B cell (primary cell): ENCODE measurements at regions not wholly inside any gene's neighbourhood (a gene's known extent, or its start where the extent isn't known, plus 50 kb on each side); places are given as distances from the start of the nearest gene placed in this dataset.

Experiments
- ATAC-seq: fragments of 200-7000 bp; cut with Tn5 transposase; one replicate; pipeline ENCODE4 v1.10.0; 2021; ENCODE audit warnings: low read depth, mild to moderate bottlenecking, moderate number of reproducible peaks, moderate library complexity
- CTCF ChIA-PET: fragments of 350-600 bp; sonication (Branson Sonifier 250); formaldehyde crosslinking; loops from one replicate; lab custom pipeline; 2021; ENCODE audit warnings: antibody characterized with exemption, inconsistent platforms; lab: Charles Lee
- POLR2A ChIA-PET: fragments of 350-600 bp; sonication (Branson Sonifier 250); formaldehyde crosslinking; loops from one replicate; lab custom pipeline; 2021; ENCODE audit warnings: antibody characterized with exemption; lab: Charles Lee
- DNase-seq: peaks from one replicate; pipeline ENCODE4 v3.0.0; 2013
- H2AFZ ChIP-seq: 2 replicates; pipeline ENCODE4 v1.6.1; 2012; ENCODE audit warnings: mild to moderate bottlenecking, low read depth, low read length; ENCODE audit not compliant: insufficient read depth, poor library complexity, severe bottlenecking
- H3K27ac ChIP-seq, 2 donors: 1 replicate in 1 of 2; 2 replicates in 1 of 2; pipeline ENCODE4 v1.5.1; 2012 to 2013; ENCODE audit warnings: low read length in 2 of 2, mild to moderate bottlenecking in 2 of 2, moderate library complexity in 1 of 2
- H3K27me3 ChIP-seq, 4 experiments: fragments of 200-600 bp in 1 of 4; sonication (generic) in 1 of 4; replicated peaks in 1 of 4; 1 replicate in 2 of 4; 2 replicates in 2 of 4; pipeline versions ENCODE4 v1.6.1 to v1.7.0; 2013 to 2016; ENCODE audit warnings: low read length in 3 of 4, mild to moderate bottlenecking in 2 of 4, mixed read lengths in 1 of 4, moderate library complexity in 1 of 4; ENCODE audit not compliant: insufficient read depth in 4 of 4, control insufficient read depth in 3 of 4; ENCODE audit errors: control extremely low read depth in 1 of 4
- H3K36me3 ChIP-seq, 2 experiments: replicated peaks in 1 of 2; 1 replicate in 1 of 2; 2 replicates in 1 of 2; pipeline versions ENCODE4 v1.6.1 to v1.7.1; 2013; ENCODE audit warnings: low read length in 1 of 2; ENCODE audit not compliant: insufficient read depth in 2 of 2, control insufficient read depth in 1 of 2; ENCODE audit errors: control extremely low read depth in 1 of 2, extremely low read depth in 1 of 2
- H3K4me1 ChIP-seq, 2 donors: fragments of 200-600 bp in 1 of 2; sonication (generic) in 1 of 2; 1 replicate in 1 of 2; 2 replicates in 1 of 2; pipeline versions ENCODE4 v1.5.1 to v1.6.1; 2013 to 2017; ENCODE audit warnings: low read length in 2 of 2; ENCODE audit not compliant: control insufficient read depth in 2 of 2, insufficient read depth in 2 of 2
- H3K4me2 ChIP-seq: replicated peaks from 2 replicates; pipeline ENCODE3; 2012; ENCODE audit warnings: mild to moderate bottlenecking, low read depth, low read length; ENCODE audit not compliant: poor library complexity, severe bottlenecking
- H3K4me3 ChIP-seq, 5 experiments: fragments of 200-600 bp in 1 of 5; sonication (generic) in 1 of 5; 1 replicate in 3 of 5; 2 replicates in 2 of 5; pipeline versions ENCODE4 v1.5.1 to v1.7.0; 2011 to 2016; ENCODE audit warnings: low read length in 4 of 5, mild to moderate bottlenecking in 4 of 5, low read depth in 2 of 5, control low read depth in 1 of 5, moderate library complexity in 1 of 5; ENCODE audit not compliant: insufficient read depth in 1 of 5; ENCODE audit errors: control extremely low read depth in 1 of 5, extremely low read depth in 1 of 5
- H3K79me2 ChIP-seq: fragments of 200-600 bp; sonication (generic); one replicate; pipeline ENCODE4 v1.6.0; 2016; ENCODE audit warnings: low read length; ENCODE audit not compliant: control insufficient read depth, insufficient read depth
- H3K9ac ChIP-seq: fragments of 200-600 bp; sonication (generic); 2 replicates; pipeline ENCODE4 v1.6.1; 2017; ENCODE audit warnings: mild to moderate bottlenecking, low read length, moderate library complexity
- H3K9me3 ChIP-seq, 3 donors: one replicate each; pipeline versions ENCODE4 v1.6.1 to v1.7.1; 2013; ENCODE audit warnings: low read length in 2 of 3; ENCODE audit not compliant: control insufficient read depth in 2 of 3, insufficient read depth in 1 of 3; ENCODE audit errors: control extremely low read depth in 1 of 3
- H4K20me1 ChIP-seq: 2 replicates; pipeline ENCODE4 v1.6.0; 2012; ENCODE audit warnings: mild to moderate bottlenecking, low read length; ENCODE audit not compliant: insufficient read depth, control insufficient read depth, poor library complexity, severe bottlenecking
- H3K27ac Mint-ChIP-seq: one replicate; pipeline ENCODE4 v1.8.0; 2021; ENCODE audit warnings: mixed read lengths
- H3K27me3 Mint-ChIP-seq: one replicate; pipeline ENCODE4 v1.8.0; 2021; ENCODE audit warnings: mixed read lengths
- H3K4me1 Mint-ChIP-seq: one replicate; pipeline ENCODE4 v1.8.0; 2021; ENCODE audit warnings: mixed read lengths
- H3K4me3 Mint-ChIP-seq: one replicate; pipeline ENCODE4 v1.8.0; 2021; ENCODE audit warnings: mixed read lengths
- H3K9me3 Mint-ChIP-seq: one replicate; pipeline ENCODE4 v1.8.0; 2022; ENCODE audit warnings: mixed read lengths; ENCODE audit not compliant: insufficient read depth
- EZH2 ChIP-seq: IDR thresholded peaks from 2 replicates; pipeline ENCODE4 v1.6.1; 2012; ENCODE audit warnings: borderline replicate concordance, low read depth, mild to moderate bottlenecking, moderate library complexity, low read length; ENCODE audit not compliant: insufficient read depth, poor library complexity, severe bottlenecking
- WGBS: methylation state at CpG from one replicate; pipeline ENCODE4 v1.1.5; 2013; ENCODE audit warnings: missing lambda C conversion rate; ENCODE audit not compliant: insufficient coverage; 5-methylcytosine and 5-hydroxymethylcytosine counted together
- intact Hi-C: fragments of 100-400 bp; cut with micrococcal nuclease; formaldehyde crosslinking; loops from one replicate; pipeline ENCODE4 v1.10.0; 2022
- TF ChIP-seq, protein P1 (sequence below): fragments of 200-600 bp; IDR thresholded peaks from one replicate; pipeline ENCODE4 v1.8.0; 2022; ENCODE audit warnings: antibody characterized with exemption, mild to moderate bottlenecking

DNA sequence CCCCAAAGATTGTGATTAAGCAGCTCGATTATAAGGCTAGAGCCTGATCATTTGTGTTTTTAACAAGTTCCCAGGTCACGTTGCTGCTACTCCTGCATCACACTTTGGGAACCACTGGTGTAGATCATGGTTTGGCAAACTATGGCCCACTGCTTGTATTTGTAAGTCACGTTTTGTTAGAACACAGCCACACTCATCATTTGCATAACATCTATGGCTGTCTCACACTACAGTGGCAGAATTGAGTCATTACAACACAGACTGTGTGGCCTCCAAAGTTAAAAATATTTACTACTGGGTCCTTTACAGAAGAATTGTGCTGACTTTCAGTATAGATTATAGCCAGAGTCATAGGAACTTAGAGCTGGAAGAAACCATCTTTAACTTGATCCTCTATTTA lies 515.3 kb upstream of the PSMD7 start:
- Histone ChIP-seq H3K27me3 (no peaks in the 10 kb centered on the region), H4K20me1 (no peaks in the 10 kb centered on the region), H3K4me1 (no peaks in the 10 kb centered on the region), H3K27ac (no peak overlapping the region), H3K36me3 (no peaks in the 10 kb centered on the region), H3K9ac (no peak overlapping the region), H3K4me3 (no peak overlapping the region), H2AFZ (no peak overlapping the region), H3K9me3 (peaks cover 0 to 5% (median 3%) of the 10 kb centered on the region in 3 donors), H3K4me2 (no peak overlapping the region), H3K79me2 (no peaks in the 10 kb centered on the region)
- H3K4me3 Mint-ChIP-seq: no peak overlapping the region
- ATAC-seq (no peak), DNase-seq (no peak)
- intact Hi-C loops: no loop called here
- H3K9me3 Mint-ChIP-seq: peaks cover 2% of the 10 kb centered on the region
- no peak for TF ChIP-seq EZH2
- TF ChIP-seq, protein P1, sequence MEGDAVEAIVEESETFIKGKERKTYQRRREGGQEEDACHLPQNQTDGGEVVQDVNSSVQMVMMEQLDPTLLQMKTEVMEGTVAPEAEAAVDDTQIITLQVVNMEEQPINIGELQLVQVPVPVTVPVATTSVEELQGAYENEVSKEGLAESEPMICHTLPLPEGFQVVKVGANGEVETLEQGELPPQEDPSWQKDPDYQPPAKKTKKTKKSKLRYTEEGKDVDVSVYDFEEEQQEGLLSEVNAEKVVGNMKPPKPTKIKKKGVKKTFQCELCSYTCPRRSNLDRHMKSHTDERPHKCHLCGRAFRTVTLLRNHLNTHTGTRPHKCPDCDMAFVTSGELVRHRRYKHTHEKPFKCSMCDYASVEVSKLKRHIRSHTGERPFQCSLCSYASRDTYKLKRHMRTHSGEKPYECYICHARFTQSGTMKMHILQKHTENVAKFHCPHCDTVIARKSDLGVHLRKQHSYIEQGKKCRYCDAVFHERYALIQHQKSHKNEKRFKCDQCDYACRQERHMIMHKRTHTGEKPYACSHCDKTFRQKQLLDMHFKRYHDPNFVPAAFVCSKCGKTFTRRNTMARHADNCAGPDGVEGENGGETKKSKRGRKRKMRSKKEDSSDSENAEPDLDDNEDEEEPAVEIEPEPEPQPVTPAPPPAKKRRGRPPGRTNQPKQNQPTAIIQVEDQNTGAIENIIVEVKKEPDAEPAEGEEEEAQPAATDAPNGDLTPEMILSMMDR: no peak
- no peaks in the 10 kb centered on the region for H3K27me3 Mint-ChIP-seq
- ChIA-PET CTCF (no interaction called here), POLR2A (no interaction called here)
- H3K27ac Mint-ChIP-seq: no peak overlapping the region
- no CpG with 5 or more reads among the region's 3 CpGs for WGBS
- no peaks in the 10 kb centered on the region for H3K4me1 Mint-ChIP-seq

DNA sequence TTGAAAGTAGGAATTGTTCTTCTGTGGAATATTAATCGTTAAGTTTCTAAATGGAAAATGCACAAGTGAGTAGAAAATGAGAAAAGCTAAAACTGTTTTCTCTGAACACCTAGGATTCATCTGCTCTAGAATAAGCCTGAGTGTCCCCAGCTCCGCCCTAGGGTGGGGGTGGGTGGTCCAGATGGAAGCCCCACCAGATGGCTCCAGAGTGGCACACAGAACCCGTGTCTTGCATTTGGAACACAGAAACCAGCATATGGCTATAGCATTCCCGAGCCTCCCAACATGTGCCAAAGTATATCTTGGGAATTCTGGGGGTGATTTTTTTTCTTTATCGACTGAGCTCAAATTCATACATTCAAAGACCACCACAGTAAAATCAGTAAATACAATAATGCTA lies 517.7 kb upstream of the PSMD7 start:
- intact Hi-C loops: no loop called here
- Histone ChIP-seq H4K20me1 (no peaks in the 10 kb centered on the region), H3K36me3 (no peaks in the 10 kb centered on the region), H3K9ac (no peak overlapping the region), H3K4me1 (no peaks in the 10 kb centered on the region), H2AFZ (no peak overlapping the region), H3K27me3 (no peaks in the 10 kb centered on the region), H3K79me2 (no peaks in the 10 kb centered on the region), H3K4me2 (no peak overlapping the region), H3K27ac (no peak overlapping the region), H3K4me3 (no peak overlapping the region), H3K9me3 (peaks cover 0 to 5% (median 3%) of the 10 kb centered on the region in 3 donors)
- Mint-ChIP-seq H3K4me1 (no peaks in the 10 kb centered on the region), H3K4me3 (no peak overlapping the region), H3K27ac (no peak overlapping the region), H3K27me3 (no peaks in the 10 kb centered on the region), H3K9me3 (no peaks in the 10 kb centered on the region)
- 86% methylated on average over 2 of the region's 5 CpGs for WGBS
- ChIA-PET CTCF (no interaction called here), POLR2A (no interaction called here)
- DNase-seq (no peak), ATAC-seq (no peak)
- TF ChIP-seq, protein P1: no peak
- TF ChIP-seq EZH2: no peak
